IPS DF 4.7 (cell line): ENCODE measurements at regions not wholly inside any gene's neighbourhood (a gene's known extent, or its start where the extent isn't known, plus 50 kb on each side); places are given as distances from the start of the nearest gene placed in this dataset.
A peak's percentile ranks its signal among the peaks of the same experiment; 100 is the strongest.

Experiments
- DNase-seq: peaks from one replicate; pipeline ENCODE4 v3.0.0-alpha.2; 2013; ENCODE audit warnings: low spot score; ENCODE audit errors: extremely low read depth

DNA sequence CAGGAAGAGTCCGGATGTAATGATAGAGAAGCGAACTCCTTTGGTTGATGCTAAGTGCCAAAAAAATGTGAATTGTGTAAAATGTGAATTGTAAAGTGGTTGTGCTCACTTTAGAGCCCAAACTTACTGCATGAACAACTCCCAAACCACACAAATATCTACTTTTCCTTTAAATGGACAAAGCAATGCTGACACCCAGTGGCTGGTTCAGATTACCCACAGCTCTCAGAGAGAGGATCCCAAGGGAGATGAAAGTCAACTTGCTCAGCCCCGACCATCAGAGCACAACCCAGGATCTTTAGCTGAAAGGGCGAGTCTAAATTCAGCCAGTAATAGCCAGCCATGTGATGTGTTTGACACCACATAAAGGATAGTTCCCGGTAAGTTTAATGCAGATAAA lies 133.7 kb downstream of the NMUR2 start:
- peak; percentile 25 for DNase-seq

DNA sequence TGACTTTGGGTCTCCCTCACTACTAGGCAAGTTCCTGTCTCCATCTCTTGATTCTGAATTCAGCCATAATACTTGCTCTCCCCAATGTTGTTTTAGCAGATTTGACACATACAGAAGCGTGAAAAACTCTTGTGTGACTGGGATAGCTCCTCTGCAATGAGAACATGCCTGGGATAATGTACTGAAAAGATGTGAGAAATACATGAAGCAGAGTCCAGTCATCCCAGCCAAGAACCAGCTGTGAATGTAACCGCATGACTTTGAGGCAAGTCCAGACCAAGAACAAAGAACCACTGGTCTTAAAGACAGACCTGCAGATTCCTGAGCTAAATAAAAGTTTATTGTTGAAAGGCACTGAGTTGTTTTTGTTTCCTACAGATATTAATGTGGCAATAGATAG lies 135.0 kb downstream of the NMUR2 start:
- DNase-seq = no peak

DNA sequence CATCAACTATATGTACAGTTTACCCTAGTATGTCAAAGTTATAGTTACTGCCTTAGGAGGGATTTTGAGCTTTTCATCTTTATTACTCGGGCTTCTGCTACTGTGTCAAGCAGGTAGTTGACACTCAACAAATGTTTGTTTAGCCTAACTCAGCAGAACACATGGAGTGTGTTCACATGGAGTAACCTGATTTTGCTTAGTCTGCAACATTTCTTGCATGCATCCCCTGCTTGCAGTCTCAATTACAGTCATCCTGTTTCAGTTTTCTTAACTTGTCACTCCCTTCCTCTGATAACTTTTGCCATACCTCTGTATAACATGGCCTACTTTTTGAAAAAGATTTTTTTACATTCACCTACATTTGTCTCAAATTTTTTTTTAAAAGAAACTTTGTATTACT lies 135.5 kb downstream of the NMUR2 start:
- DNase-seq = no peak

DNA sequence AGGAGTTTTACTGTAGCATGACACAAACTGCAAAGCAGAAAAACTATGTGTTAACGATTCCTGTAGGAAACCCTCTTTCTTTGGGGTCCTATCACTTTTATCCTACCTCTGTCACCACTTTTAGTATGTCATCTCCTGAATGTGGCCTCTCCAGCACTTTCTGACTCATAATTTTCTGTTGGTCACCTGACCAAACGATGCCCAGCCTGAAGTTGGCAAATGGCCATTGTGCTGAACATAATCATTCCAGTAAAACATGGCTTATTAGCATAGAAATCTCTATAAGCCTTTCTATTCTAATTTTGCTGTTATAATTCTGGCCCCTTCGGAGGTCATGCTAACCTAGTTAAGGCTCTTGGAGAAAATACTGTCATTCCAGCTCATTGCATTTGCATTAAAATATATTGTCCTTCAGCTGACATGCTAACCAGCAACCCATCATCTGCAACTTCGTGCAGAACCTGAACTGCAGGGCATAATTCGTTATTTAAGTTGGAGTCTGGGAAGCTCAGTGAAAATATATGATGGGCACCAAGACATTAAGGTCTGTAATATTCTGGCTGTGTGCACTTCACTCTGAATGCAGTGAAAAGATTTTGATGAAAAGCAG lies 140.3 kb downstream of the NMUR2 start:
- no peak for DNase-seq

DNA sequence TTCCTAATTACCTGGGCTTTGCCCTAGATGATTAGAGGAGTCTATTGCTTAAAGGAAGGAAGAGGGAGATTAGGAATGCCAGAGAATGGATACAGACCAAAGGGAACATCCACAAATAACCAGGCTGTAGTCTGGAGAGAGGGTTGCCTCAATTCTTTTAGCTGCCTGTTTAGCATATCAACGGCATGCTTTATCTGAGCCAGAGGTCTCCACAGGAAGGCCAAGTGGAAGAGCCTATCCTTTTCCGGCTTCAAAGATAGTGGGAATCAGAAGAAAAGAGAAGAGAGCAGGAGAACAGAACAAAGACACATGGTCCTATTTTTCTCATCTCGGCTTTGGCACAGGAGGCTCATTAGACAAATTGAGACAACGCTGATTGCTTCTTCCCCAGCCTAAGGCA lies 142.4 kb downstream of the NMUR2 start:
- DNase-seq = peak; percentile 51

DNA sequence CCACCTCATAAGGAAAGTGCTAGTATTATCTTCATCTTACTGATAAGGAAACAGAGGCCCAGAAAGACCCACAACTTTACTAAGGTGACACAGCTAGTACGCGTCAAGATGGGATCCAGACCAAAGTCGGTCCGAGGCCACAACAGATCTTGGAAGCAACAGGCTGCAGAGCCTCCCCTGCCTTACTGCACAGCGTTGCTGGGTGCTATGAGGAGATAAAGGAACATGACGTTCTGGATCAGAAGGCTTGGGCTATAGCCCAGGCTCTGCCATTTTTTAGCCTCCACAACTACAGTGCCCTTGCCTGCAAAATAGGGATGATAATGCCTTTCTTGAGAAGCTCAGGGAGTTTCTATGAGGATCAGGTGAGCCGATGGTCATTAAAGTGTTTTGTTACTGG lies 144.1 kb downstream of the NMUR2 start:
- no peak for DNase-seq

DNA sequence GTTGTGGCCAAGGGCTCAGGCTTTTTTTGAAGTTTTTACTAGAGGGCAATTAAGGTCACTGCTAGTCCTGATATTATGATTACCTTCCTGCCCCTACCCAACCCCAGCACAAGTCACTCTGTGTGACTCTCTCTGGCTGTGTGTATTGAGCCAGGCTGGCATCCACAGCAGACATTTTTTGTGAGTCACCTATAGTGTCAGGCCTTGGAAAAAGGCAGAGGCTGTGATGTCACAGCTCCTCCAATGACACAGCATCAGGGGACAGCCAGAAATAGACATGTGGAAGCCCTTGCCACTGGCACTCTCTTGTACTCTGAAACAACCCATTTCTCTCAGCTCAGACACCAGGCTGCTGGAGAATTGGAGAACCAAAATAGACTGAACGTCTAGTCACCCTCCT lies 145.4 kb downstream of the NMUR2 start:
- no peak for DNase-seq

DNA sequence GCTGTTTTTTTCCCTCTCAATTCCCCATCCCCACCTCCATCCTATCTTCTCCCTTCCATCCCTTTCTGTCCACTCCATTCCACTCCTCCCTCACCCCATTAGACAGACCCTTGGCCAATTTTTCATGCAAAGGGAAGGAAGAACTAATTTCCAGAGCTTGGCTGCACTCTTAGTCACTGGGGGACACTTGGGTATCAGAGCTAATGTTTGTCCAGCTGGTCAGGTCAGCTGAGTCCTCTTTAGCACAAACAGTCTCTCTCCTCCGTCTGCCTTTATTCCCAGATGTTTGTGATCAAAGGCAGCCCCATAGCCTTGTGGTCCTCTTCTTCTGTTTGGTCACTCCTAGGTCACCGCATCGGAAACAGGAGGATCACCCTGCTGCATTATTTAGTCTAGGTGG lies 148.5 kb downstream of the NMUR2 start:
- no peak for DNase-seq

DNA sequence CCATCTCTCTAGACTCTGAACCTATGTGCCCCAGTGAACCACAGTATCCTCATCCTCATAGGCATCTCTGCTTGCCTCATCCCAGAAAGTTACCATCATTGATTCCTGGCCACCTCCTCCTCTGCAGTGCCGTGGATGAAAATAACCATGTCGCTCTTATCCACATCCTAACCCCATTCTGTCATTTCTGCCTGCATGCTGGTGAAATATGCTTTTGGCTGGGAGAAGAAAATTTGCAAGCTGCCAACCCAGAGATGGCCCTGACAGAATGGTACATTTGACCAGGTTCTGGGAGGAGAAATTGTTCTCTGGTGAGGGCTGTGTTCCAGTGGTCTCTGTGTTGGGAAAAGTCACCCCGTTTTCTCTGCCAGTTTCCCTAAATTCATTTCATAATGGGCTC lies 149.7 kb downstream of the NMUR2 start:
- DNase-seq = no peak

DNA sequence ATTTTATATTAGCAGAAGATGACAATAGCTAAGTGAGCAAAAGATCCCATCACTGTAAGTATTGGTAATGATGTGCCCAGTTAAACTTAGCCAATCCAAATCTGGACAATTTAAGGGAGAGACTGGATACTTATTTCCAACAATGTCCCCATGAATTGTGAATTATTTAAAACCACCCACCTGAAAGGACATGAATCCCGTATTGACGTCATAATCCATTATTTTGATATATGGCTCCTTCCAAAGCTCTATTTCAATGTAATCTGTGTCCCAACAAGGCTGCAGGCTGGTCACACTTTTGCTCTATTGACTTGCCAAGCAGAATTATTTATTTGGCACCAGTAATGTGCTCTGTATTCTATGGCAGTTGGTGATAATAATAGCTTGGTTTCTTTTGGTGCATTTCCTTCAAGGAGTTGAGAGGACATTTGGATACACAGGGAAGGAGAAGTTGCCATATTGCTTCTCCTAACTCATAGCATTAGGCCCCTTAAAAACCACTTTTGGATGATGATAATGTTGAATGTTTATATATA lies 157.2 kb downstream of the NMUR2 start:
- no peak for DNase-seq

DNA sequence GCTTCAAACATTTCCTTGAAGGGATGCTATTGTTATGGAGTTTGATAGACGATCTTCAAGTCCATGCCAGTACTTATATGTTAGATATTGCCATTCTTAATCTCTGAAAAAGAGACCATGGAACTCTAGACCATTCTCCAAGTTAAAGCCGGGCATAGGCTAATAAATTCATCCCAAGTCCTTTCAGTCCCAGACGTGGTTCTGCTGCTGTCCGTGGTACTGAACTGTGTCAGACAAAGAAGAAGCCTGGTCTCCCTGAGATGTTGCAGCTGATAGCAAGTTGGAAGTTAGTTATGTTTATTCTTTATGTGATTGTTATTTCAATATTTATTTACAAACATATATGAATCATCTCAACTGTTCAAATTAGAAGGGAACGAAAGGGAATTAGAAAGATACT lies 158.7 kb downstream of the NMUR2 start:
- DNase-seq = peak; percentile 22

DNA sequence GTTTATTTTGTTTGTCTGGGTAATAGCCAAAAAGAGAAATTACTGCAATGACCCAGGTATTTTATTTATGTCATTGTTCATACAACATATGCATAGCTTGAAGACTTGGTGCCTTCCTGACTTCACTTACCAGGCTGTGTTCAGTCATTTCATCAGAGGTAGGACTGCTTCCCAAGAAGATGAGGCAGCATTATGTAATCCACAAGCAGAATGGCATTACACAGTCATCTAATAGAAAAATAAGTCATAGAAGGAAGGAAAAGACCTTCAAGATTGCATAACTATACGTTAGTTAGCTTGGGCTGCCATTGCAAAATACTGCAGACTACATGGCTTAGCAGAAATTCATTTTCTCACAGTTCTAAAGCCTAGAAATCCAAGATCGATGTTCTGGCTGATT lies 167.5 kb downstream of the NMUR2 start:
- DNase-seq = no peak

DNA sequence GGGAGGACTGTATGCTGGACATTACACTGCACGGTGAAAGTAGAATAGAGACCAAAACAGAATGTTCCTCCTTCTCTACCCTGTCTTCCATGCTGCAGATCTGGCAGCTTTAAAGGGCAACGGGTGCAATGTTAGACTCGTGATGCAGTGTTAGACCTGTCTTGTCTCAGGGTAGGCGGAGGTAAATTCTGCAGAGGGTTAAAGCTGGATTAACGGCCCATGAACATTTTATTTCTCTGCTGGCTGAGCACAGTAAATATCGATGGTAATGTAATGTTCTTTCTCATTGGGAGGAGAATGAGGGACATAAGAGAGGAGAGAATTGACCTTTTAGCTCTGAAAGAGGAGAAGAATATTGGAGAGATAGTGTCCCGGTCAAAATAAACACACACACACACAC lies 178.9 kb downstream of the NMUR2 start:
- DNase-seq = no peak

DNA sequence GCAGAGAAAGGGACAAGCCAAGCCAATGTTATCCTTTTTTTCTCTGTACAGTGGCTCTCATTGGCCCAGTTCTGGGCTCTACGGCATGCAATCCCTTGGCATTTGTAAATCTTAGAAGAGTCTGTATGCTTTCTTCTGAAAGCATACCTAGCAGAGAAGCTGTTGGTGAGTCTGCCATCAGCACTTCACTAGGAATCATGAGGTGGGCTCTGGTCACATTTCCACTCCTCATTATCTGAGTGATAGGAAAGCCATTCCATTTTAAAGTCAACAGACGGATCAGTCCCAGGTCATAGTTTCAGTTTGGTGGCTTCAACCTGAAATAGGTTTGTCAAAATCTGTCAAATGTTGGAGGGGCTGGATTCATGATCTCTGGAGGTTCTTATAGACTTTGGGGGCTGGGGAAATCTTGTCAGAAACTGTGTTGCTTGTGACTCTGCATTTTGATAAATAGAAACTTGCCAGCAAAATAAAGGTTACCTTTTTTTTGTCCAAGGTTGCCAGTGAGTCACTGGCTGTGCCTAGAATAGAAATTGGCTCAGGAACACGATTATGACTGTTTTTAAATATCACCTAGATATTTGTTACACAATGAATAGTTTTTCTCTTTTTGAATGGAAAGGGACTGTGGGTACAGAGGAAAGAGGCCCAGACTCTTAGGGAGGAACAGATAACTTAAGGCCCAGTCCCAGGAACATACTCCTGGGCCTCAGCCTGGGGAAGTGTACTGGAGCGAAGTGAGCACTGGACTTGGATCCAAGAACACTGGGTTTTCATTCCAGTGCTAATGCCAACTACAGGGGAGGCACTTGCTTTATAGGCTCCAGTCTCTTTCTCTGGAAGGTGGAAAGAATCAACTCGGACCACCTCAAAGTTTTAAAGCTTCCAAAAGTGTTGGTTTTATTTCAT lies 183.1 kb downstream of the NMUR2 start:
- no peak for DNase-seq

DNA sequence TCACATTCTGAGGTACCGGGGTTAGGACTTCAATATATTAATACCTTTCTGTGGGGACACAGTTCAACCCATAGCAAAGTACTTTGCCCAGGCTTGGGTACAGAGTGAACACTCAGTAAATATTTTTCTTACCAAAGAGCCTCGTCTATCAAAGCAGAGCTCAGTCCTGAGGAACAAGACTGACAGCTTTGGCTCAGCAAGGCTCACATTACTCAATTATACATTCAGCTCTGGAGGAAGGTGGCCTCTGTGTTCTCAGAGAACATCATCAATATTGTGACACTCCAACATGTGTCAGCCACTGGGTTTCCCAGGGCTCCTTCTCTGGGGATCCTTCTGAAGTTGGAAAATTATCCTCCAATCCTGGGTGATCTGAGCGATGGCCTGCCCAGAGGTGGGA lies 186.4 kb downstream of the NMUR2 start:
- no peak for DNase-seq

DNA sequence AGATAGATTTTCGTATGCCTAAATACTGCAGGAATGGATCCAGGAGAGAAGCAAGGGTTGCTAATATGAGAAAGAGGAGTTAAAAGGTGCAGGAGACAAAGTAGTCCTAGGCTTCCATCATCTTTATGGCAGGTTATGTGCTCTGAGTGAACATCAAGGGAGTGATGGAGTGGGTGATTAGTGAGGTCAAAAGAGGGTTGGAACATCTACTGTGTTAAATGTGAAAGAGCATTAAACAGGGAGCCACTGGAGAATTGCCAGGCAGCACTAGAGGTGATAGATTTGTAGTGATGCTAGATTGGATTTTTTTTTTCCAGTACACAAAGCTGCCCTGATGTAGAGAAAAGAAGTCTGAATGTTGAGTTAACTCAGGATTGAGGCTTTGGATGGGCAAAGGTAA lies 199.3 kb downstream of the NMUR2 start:
- no peak for DNase-seq

DNA sequence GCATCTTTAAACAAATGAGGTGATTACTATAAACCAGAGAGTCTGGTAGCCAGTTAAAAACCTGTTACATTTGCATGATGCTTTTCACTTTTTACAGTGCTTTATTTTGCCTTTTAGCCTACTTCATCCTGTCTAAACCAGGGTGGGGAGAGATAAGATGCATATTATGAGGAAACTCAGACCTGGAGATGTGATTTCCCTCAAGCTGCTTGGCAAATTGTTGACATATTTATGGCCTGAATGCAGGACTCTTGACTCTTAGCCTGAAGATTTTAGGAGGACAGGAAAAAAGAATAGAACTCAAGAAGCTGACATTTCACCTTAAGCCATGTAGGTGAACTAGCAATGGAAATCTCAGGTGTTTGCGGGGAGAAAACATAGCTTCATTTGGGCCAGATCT lies 202.8 kb downstream of the NMUR2 start:
- DNase-seq = no peak

DNA sequence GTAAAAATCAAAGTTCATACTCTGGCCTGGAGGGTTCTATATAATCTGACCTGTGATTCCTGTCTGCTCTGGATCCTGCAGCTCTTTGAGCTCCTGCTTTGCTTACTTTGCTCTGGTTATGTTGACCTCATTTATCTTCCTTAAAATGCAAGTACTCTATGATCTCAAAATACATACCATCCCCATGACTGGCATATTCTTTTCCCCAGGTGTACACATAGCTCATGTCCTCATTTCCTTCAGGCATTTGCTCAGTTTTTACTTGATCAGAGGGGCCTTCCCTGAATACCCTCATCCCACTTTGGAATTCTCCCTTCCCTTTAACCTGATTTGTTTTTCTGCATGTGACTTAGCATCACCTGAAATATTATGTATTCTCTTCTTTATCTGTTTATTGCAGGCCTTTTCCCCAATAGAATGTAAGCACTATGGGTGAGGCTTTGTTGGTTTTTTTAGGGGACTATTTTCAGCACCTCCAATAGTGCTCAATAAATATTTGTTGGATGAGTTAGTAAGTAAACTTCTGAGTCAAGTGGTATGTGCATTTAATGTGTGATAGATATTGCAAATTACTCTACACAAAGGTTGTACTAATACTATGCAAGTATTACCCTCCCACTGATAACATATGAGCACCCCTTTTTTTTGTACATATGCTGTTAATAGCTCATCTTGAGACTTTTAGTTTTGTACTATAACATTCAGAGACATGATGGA lies 211.5 kb downstream of the NMUR2 start:
- no peak for DNase-seq

DNA sequence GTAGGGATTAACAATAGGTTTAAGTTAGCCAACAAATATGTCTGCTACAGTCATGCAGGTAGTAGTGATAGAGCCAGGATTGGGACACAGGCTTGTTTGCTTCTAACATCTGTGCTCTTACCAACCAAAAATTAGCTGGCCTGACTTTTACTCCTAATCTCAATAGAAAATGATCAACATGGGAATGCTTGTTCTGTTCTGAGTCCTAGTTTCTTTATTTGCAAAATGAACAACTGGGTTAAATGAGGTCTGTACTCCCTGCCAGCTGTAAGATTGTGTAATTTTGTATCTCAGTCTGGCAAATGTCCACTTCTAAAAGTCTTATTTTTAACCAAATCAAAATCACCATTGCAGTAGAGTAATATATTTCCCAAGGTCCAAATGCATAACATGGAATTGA lies 216.8 kb downstream of the NMUR2 start:
- DNase-seq = no peak

DNA sequence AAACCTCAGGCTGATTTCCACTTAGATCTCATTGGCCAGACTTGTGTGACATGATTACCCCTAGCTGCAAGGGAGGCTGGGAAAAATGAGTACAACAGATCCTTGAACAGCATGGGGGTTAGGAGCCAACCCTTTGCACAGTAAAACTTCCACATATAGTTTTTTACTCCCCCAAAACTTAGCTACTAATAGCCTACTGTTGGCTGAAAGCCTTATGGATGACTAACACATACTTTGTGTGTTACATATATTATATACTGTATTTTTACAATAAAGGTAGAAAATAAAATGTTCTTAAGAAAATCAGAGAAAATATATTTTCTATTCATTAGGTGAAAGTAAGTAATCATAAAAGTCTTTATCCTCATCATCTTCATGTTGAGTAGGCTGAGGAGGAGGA lies 217.4 kb downstream of the NMUR2 start:
- DNase-seq = no peak

DNA sequence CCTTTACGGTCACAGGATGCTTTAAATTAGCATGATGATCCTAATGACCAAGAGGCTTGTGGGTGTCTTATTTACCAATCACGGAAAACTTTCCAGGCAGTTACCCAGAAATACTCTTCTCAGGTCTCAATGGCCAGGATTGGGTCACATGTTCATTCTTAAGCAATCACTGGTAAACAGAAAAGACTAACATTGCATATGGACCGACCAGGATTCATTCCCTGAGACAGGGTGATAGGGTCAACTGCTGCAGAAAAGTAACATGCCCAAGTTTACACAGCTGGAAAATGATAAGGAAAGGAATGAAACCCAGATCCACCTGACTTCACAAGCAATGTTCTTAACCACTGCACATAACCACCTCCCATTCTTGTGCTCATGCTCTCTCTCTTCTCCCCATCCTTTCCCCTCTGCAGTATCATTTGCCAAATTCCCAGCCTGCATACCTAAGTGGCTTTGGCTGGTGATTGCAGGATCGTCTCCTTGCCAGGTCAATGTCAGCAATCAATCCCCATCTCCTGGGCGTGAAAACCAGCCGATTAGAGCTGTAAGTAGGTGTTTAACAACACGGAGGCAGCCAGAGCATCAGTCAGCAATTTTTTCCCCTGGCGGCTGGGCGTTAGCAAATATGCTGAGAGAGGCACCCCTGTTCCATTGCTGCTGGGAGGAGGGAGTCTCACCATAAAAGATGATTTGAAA lies 219.4 kb downstream of the NMUR2 start:
- DNase-seq = no peak

DNA sequence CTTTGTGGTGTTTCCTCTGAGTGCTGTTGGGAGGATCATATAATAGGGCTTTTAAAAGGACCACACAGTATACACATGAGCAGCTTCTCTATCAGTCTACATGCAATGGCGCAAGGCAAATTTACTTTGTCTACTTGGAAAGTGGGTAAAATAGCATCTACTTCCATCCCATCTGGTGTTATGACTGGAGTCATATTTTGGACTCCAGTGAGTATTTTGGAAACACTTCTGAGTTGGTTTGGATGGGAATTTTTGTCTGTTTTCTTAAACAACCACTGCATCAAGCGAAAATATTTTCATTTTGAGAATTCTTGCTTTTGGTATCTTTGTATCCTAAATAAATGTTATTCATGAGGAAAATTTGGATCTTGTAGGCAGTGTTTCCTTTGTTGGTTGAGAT lies 220.8 kb downstream of the NMUR2 start:
- no peak for DNase-seq
